Stimulated activated naive B cell treated with anti-CD40 and anti-IgM and Interleukin-4, amounts not matched to agents 10 μg/mL and 1 μg/mL and 100 μg/mL, for 72 hours (primary cell): ENCODE measurements at regions not wholly inside any gene's neighbourhood (a gene's known extent, or its start where the extent isn't known, plus 50 kb on each side); places are given as distances from the start of the nearest gene placed in this dataset.

Source experiments
- ATAC-seq, 2 donors: fragments of 150-1000 bp; cut with Tn5 transposase; replicated peaks; 2 replicates each; pipeline ENCODE4 v1.10.0; 2021; ENCODE audit warnings: moderate library complexity in 1 of 2
- DNase-seq: peaks from one replicate; pipeline ENCODE4 v3.0.0; 2021
- H3K27ac Mint-ChIP-seq: one replicate; pipeline ENCODE4 v1.8.0; 2022; ENCODE audit warnings: mild to moderate bottlenecking, mixed read lengths
- H3K27me3 Mint-ChIP-seq, 2 donors: one replicate each; pipeline ENCODE4 v1.8.0; 2022; ENCODE audit warnings: mixed read lengths in 2 of 2
- H3K36me3 Mint-ChIP-seq, 2 donors: one replicate each; pipeline ENCODE4 v1.8.0; 2022; ENCODE audit warnings: mixed read lengths in 2 of 2, mild to moderate bottlenecking in 1 of 2
- H3K4me1 Mint-ChIP-seq, 2 donors: one replicate each; pipeline ENCODE4 v1.8.0; 2022; ENCODE audit warnings: mixed read lengths in 2 of 2, mild to moderate bottlenecking in 1 of 2
- H3K4me3 Mint-ChIP-seq, 2 donors: one replicate each; pipeline ENCODE4 v1.8.0; 2022; ENCODE audit warnings: mild to moderate bottlenecking in 2 of 2, mixed read lengths in 2 of 2, moderate library complexity in 1 of 2
- H3K9me3 Mint-ChIP-seq, 2 donors: one replicate each; pipeline ENCODE4 v1.8.0; 2022; ENCODE audit warnings: mixed read lengths in 2 of 2, mild to moderate bottlenecking in 1 of 2

DNA sequence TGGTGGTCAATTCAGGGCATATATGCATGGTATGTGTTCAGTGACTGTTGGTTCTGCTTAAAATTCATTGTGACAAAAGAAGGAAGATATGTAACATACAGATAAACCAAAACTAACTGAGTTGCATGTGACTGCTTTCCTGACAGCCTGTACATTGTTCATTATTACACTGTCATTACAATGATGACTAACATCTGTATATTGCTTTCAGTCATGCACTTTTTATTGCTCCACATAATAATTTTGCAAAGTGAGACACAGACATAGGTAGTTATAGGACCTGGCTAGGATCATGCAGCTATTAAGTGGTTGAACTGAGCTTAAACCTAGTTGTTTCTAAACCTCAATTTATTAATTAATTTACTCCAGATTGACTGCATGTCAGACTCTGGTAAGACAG lies 703.2 kb downstream of the HDGFL1 start:
- Mint-ChIP-seq H3K4me3 (no peak overlapping the region), H3K27me3 (no peaks in the 10 kb centered on the region), H3K4me1 (no peaks in the 10 kb centered on the region), H3K27ac (no peak overlapping the region), H3K36me3 (no peaks in the 10 kb centered on the region), H3K9me3 (peaks cover 0 to 2% of the 10 kb centered on the region in 2 donors)
- ATAC-seq (no peak), DNase-seq (no peak)

DNA sequence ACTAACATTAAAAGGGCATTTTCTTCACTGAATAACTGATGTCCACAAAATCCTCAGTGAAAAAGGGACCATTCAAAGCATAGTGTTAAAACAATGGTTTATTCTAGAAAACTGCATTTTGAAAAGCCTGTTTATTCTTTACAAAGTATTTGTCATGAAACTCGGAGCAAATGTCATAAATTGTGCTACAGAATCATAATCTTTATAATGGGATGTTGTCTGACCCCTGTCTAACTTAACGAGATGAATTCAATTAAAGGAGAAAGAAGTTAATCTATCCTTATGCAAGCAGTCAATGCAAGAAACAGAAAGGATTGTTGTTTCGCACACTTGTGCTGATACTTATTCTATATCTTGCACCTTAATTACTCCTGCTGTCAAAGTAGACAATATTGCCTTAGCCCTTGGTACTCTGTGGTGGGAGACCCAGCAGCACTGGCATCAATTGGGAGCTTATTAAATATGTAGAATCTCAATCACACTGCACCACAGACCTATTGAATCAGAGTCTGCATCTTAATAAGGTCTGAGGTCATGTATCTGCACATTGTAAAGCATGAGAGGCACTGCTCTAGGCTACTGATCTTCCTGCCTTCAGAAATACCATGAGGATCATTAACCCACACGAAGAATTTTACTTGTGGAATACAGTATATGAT lies 708.3 kb downstream of the HDGFL1 start:
- H3K36me3 Mint-ChIP-seq, result no peaks in the 10 kb centered on the region
- H3K4me3 Mint-ChIP-seq, result no peak overlapping the region
- no peaks in the 10 kb centered on the region for H3K4me1 Mint-ChIP-seq
- H3K9me3 Mint-ChIP-seq, result no peaks in the 10 kb centered on the region
- no peak for ATAC-seq
- H3K27me3 Mint-ChIP-seq, result no peaks in the 10 kb centered on the region
- H3K27ac Mint-ChIP-seq, result no peak overlapping the region
- DNase-seq, result no peak

DNA sequence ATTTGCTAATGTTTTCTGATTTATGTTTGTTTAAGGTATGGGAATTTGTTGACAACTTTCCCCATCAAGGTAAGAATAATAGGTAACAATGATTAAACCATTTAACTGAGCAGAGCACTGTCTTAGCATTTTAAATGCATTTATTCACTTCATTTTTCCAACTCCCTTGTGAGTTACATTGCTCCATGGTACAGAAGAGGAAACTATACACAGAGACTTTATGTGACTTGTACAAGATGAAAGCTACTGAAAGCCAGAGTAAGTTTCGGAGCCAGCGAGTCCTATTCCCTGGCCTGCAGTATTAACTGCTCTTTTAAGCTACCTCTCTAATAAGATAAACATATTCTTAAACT lies 708.8 kb downstream of the HDGFL1 start:
- H3K27me3 Mint-ChIP-seq, result no peaks in the 10 kb centered on the region
- no peak for DNase-seq

DNA sequence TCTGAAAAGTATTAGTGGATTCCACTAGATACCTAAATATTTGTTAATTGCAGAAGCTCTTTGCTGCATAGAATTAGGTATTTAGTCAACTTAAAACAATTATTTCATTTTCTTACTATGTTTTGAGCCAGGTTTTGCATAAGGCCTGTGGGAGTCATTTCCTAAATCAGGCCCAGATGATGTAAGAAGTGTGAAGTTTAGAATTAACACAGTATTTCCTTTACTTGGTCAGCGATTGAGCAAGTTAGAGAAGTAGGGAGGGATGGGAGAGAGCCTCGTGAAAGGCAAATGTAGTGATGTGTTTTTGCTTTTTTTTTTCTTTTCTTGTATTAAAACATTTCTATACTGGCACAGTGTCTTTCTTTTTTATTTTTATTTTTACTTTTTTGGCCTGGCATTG lies 711.1 kb downstream of the HDGFL1 start:
- Mint-ChIP-seq H3K27me3 (no peaks in the 10 kb centered on the region), H3K4me3 (no peak overlapping the region), H3K9me3 (peaks cover 0 to 2% of the 10 kb centered on the region in 2 donors), H3K27ac (no peak overlapping the region), H3K36me3 (no peaks in the 10 kb centered on the region), H3K4me1 (no peaks in the 10 kb centered on the region)
- DNase-seq (no peak), ATAC-seq (no peak)

More for the DNA sequence above, 708.8 kb downstream of the HDGFL1 start:
- Mint-ChIP-seq H3K27ac (no peak overlapping the region), H3K4me3 (no peak overlapping the region), H3K4me1 (no peaks in the 10 kb centered on the region), H3K9me3 (no peaks in the 10 kb centered on the region), H3K36me3 (no peaks in the 10 kb centered on the region)
- ATAC-seq, result no peak

DNA sequence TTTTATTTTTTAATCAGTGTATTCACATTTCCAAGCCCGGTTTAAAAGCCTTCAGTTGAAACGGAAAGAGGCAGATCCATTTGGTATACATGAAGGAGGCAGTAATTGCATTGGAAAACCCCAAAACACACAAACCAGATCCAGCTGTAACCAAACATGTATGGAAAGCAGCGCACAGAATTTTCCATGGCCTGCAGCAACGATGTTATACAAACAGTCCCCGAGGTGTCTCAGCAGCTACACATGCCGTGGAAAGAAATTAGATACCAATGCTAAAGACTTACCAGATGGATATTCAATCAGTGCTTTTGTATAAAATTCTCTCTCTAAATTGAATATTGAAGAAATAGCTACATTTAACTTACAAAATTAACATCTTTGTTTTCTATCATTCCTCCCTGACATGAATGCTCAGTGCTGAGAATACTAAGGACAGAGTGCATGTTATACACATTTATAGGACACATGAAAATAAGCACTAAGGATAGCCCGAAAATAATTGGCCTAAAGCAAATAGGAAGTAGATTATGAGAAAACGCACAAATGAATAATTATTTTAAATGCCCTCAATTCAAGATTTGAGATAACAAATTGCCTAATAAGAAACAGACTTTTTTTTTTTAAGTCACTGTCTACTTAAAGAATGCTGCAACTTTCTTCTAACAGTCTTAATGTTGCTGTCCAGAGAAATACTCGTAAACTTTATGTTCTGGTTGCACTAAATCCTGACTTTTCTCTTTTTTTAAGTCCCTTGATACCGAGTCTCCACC lies 713.1 kb downstream of the HDGFL1 start:
- no peaks in the 10 kb centered on the region for H3K36me3 Mint-ChIP-seq
- no peak for ATAC-seq
- no peak overlapping the region for H3K4me3 Mint-ChIP-seq
- H3K9me3 Mint-ChIP-seq, result peaks cover 0 to 2% of the 10 kb centered on the region in 2 donors
- H3K4me1 Mint-ChIP-seq, result no peaks in the 10 kb centered on the region
- H3K27me3 Mint-ChIP-seq, result no peaks in the 10 kb centered on the region
- no peak overlapping the region for H3K27ac Mint-ChIP-seq
- no peak for DNase-seq

DNA sequence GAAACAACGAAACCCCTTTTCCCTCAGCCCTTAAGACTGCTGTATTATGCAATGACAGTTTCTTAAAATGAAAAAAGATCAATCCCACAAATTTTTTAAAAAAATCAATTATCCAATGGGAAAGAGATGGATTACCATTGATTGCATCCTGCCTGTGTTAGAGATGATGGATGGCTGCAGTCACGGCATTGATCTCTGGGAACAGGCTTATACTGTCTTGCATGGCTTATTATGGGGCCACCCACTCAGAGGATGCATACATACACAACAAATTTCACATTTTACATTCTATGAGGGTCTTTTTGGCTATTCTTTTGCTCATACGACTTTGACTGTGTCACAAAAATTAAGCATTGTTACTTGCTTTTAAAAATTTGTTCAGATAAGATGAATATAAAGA lies 724.3 kb downstream of the HDGFL1 start:
- DNase-seq (no peak), ATAC-seq (no peak)
- Mint-ChIP-seq H3K36me3 (no peaks in the 10 kb centered on the region), H3K4me1 (no peaks in the 10 kb centered on the region), H3K27me3 (no peaks in the 10 kb centered on the region), H3K27ac (no peak overlapping the region), H3K9me3 (peaks cover 0 to 6% of the 10 kb centered on the region in 2 donors), H3K4me3 (no peak overlapping the region)

DNA sequence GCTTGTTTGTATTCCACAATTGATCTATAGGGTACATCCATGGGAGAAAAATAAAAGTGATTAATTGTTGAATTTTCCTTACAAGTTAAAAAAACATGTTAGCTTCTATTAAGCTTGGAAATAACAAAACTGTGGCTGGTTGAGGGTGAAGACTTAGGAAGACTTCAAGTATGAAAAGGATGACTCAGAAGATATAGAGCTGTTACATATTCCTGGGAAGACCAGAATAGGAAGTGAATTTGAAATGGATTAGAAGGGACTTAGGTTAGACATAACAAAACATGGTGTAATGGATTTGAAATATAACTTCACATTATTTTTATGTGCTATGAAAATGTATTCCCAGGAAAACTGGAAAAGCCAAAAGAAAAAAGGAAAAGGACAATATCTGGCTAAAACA lies 732.2 kb downstream of the HDGFL1 start:
- Mint-ChIP-seq H3K4me1 (no peaks in the 10 kb centered on the region), H3K36me3 (no peaks in the 10 kb centered on the region), H3K4me3 (no peak overlapping the region), H3K27ac (no peak overlapping the region), H3K9me3 (peaks cover 0 to 1% of the 10 kb centered on the region in 2 donors), H3K27me3 (no peaks in the 10 kb centered on the region)
- ATAC-seq (no peak), DNase-seq (no peak)

DNA sequence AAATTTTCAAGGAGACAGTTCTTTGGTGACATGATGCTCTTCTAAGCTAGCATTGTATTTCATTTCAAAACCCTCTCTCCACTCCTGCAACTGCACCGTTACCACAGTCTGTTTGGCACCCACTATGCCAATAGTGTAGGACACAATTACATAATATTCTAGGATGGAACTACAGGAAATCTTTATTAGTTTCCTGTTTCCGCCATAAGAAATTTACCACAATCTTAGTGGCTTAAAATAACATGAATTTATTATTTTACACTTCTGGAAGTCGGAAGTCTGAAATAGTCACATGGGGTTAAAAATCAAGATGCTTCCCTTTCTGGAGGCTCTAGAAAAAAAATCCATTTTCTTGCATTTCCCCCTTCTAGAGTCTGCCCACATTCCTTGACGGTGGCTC lies 733.1 kb downstream of the HDGFL1 start:
- no peak overlapping the region for H3K27ac Mint-ChIP-seq
- H3K36me3 Mint-ChIP-seq, result no peaks in the 10 kb centered on the region
- no peaks in the 10 kb centered on the region for H3K4me1 Mint-ChIP-seq
- no peaks in the 10 kb centered on the region for H3K27me3 Mint-ChIP-seq
- no peak overlapping the region for H3K4me3 Mint-ChIP-seq
- no peak for ATAC-seq
- DNase-seq, result no peak
- H3K9me3 Mint-ChIP-seq, result peaks cover 0 to 1% of the 10 kb centered on the region in 2 donors

DNA sequence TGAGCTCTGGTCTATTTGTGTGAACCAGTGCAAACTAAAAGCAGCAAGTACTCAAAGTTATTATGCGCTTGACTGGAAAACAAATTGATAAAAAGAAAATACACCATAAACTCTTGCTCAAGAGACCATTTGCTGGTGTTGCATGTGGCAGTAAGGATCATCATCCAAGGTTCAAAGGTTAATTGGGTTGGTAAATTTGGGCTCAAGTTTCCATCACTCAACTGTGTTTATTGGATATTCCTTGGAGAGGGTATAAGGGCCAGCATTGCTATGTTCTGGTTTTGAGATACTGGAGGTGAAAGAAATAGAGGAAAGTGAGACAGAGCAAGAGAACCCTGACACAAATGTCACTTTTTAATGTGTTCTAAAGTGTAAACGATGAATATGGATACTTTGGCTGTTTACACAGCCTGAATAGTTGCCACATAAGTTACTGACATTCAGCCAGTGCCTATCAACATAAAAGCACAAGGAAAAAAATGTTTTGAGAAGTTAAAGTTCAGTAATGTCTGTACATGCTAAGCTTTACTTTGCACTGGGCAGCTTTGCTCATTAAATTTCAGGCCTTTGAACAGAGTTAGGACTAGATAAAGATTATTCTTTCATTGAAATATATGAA lies 736.1 kb downstream of the HDGFL1 start:
- Mint-ChIP-seq H3K27me3 (no peaks in the 10 kb centered on the region), H3K36me3 (no peaks in the 10 kb centered on the region), H3K4me1 (no peaks in the 10 kb centered on the region), H3K9me3 (peaks cover 0 to 9% of the 10 kb centered on the region in 2 donors), H3K27ac (no peak overlapping the region), H3K4me3 (no peak overlapping the region)
- DNase-seq (no peak), ATAC-seq (no peak)

DNA sequence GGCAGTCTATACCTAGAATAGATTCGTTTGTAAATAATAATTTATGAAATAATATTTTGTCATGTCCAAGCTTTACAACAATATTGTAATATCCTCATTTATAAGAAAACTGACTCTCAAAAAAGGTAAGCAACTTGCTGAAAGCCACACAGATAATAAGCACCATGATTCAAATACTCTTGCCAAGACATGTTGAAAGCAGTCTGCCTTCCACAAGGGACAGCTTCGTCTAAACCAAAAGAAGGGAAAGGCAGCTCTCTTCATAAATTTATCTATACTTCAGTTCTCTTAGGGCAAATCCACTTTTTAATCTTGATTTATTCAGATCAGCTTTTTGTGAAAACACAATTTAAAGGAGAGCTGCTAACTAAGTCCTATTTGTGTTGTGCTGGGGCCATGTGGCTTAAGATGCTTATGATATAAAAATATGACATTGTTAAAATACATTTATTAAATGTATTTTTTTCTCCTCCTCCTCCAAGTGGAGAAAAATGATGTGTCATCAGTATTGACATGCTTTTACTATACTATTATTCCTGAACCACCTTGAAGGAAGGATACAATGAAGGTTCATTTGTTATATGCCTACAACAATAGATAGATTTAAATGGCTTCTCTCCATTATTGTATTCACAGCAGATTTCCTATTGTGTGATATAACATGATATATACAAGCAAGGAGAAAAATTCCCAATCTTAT lies 737.0 kb downstream of the HDGFL1 start:
- DNase-seq (no peak), ATAC-seq (no peak)
- Mint-ChIP-seq H3K4me1 (no peaks in the 10 kb centered on the region), H3K9me3 (peaks cover 0 to 9% of the 10 kb centered on the region in 2 donors), H3K27ac (no peak overlapping the region), H3K27me3 (no peaks in the 10 kb centered on the region), H3K4me3 (no peak overlapping the region), H3K36me3 (no peaks in the 10 kb centered on the region)

DNA sequence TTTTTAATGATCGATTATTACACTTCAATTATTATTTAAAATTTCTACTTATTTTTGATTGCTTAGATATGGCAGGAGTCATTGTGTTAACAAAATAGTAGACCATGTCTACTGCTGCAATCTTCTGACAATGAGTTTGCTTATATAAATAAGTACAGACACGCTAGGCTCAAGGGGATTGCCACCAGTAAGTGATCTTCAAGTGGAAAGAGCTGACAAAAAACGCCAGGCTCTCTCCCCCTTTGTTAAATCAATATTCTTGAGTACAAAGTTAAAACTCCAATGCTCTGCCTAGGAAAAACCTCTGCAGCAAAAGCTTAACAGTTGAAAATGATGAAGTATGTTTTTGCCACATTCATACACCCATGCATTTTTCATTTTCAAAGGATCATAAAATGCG lies 738.1 kb downstream of the HDGFL1 start:
- Mint-ChIP-seq H3K27ac (no peak overlapping the region), H3K27me3 (no peaks in the 10 kb centered on the region), H3K4me3 (no peak overlapping the region), H3K4me1 (no peaks in the 10 kb centered on the region), H3K36me3 (no peaks in the 10 kb centered on the region), H3K9me3 (peaks cover 0 to 9% of the 10 kb centered on the region in 2 donors)
- ATAC-seq (no peak), DNase-seq (no peak)

DNA sequence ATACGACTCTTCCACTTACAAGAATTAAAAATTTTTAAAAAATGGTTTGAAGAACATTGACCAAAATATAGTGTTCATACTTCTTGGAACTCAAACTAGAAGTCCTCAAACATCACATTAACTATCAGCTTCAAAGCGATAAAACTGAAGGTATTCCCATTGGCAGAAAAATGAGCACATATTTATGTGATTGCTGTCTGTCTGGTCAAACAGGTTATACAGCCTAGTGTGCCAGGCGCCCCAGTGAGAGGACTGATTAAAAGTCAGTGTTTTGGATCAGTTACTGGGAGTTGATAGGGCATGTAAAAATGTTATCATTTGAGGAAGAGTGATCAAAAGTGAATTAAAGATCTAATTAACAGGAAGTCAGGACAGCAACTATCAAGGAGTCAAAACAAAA lies 738.8 kb downstream of the HDGFL1 start:
- Mint-ChIP-seq H3K27me3 (no peaks in the 10 kb centered on the region), H3K36me3 (no peaks in the 10 kb centered on the region), H3K4me1 (no peaks in the 10 kb centered on the region), H3K4me3 (no peak overlapping the region), H3K27ac (no peak overlapping the region), H3K9me3 (peaks cover 0 to 11% of the 10 kb centered on the region in 2 donors)
- ATAC-seq, result no peak
- no peak for DNase-seq

DNA sequence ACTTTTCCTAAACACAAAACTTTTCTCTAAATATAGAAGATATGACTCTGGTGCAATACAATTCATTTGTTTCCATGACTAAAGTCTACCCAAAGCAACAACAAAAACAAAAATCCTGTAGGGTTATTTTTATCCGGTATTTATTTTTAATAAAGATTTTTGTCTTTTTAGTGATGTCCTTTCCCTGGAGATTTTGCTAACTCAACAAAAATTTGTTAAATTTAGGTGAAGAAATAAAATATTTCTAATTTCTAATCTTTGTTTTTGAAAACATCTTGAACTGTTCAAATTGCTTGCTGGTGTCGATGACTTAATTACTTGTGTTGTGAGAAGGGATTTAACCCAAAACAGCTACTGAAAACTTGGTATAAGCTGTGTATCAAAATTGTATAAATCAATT lies 741.8 kb downstream of the HDGFL1 start:
- no peak overlapping the region for H3K4me3 Mint-ChIP-seq
- H3K9me3 Mint-ChIP-seq, result peaks cover 0 to 13% of the 10 kb centered on the region in 2 donors
- H3K27me3 Mint-ChIP-seq, result no peaks in the 10 kb centered on the region
- no peak overlapping the region for H3K27ac Mint-ChIP-seq
- DNase-seq (no peak), ATAC-seq (no peak)
- H3K36me3 Mint-ChIP-seq, result no peaks in the 10 kb centered on the region
- H3K4me1 Mint-ChIP-seq, result no peaks in the 10 kb centered on the region

DNA sequence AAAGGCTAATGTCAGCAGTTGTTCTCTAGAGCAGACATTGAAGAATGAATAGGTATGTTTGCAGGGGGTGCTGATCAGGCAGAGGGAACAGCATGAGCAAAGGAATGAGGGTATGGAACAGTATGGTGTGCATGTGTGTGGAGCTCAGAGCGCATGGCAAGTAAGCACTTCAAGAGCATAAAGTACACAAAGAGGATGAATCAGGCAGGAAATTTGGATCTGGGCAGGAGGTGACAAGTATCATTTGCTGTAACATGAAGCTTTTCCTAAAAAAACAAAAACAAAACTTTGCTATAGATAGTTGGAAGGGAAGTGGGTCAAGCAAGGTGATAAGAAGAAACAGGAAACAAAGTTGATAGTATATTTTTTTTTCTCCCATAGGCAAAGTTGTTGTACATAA lies 746.8 kb downstream of the HDGFL1 start:
- no peak overlapping the region for H3K4me3 Mint-ChIP-seq
- no peak overlapping the region for H3K27ac Mint-ChIP-seq
- peaks cover 0 to 5% of the 10 kb centered on the region in 2 donors for H3K9me3 Mint-ChIP-seq
- ATAC-seq (no peak), DNase-seq (no peak)
- H3K4me1 Mint-ChIP-seq, result no peaks in the 10 kb centered on the region
- H3K27me3 Mint-ChIP-seq, result no peaks in the 10 kb centered on the region
- H3K36me3 Mint-ChIP-seq, result no peaks in the 10 kb centered on the region
